HEK293 (cell line): ENCODE measurements at regions not wholly inside any gene's neighbourhood (a gene's known extent, or its start where the extent isn't known, plus 50 kb on each side); places are given as distances from the start of the nearest gene placed in this dataset.

Source experiments
- CTCF ChIP-seq: fragments of 450-650 bp; formaldehyde crosslinking; IDR thresholded peaks from 2 replicates; pipeline ENCODE4 v1.5.1; 2016; ENCODE audit warnings: missing biosample characterization, missing genetic modification characterization
- PRDM2 ChIP-seq: fragments of 450-650 bp; formaldehyde crosslinking; IDR thresholded peaks from 2 replicates; pipeline ENCODE4 v1.5.1; 2016; ENCODE audit warnings: missing biosample characterization, missing genetic modification characterization, borderline replicate concordance
- REST ChIP-seq: fragments of 450-650 bp; formaldehyde crosslinking; IDR thresholded peaks from 2 replicates; pipeline ENCODE4 v1.5.1; 2016; ENCODE audit warnings: missing biosample characterization, missing genetic modification characterization
- ZNF121 ChIP-seq: fragments of 450-650 bp; formaldehyde crosslinking; IDR thresholded peaks from 2 replicates; pipeline ENCODE4 v1.5.1; 2016; ENCODE audit warnings: missing biosample characterization, missing genetic modification characterization
- ZNF132 ChIP-seq: fragments of 450-650 bp; formaldehyde crosslinking; IDR thresholded peaks from 2 replicates; pipeline ENCODE4 v1.5.1; 2017; ENCODE audit warnings: missing biosample characterization, missing genetic modification characterization, borderline replicate concordance
- ZNF175 ChIP-seq: fragments of 450-650 bp; formaldehyde crosslinking; IDR thresholded peaks from 2 replicates; pipeline ENCODE4 v1.5.1; 2016; ENCODE audit warnings: missing biosample characterization, missing genetic modification characterization
- ZNF561 ChIP-seq: fragments of 450-650 bp; IDR thresholded peaks from 2 replicates; pipeline ENCODE4 v1.5.1; 2018; ENCODE audit warnings: missing biosample characterization, missing genetic modification characterization, borderline replicate concordance
- ZSCAN16 ChIP-seq: fragments of 450-650 bp; formaldehyde crosslinking; IDR thresholded peaks from 2 replicates; pipeline ENCODE4 v1.5.1; 2016; ENCODE audit warnings: missing biosample characterization, missing genetic modification characterization

GRCh38 chr14:86852530-86852929 is 1140.5 kb downstream of the GALC start:
- TF ChIP-seq PRDM2 (no peak), ZNF121 (no peak), CTCF (tag by site-specific recombination) (no peak), REST (tag by site-specific recombination) (no peak), ZNF175 (tag by site-specific recombination) (no peak), ZSCAN16 (tag by site-specific recombination) (no peak), ZNF561 (tag by site-specific recombination) (no peak), ZNF132 (no peak)
